ENCODE measurements at regions not wholly inside any gene's neighbourhood (a gene's known extent, or its start where the extent isn't known, plus 50 kb on each side); places are given as distances from the start of the nearest gene placed in this dataset.

- intact Hi-C loops (cut with DNase I; ENCODE audit: low total_unique reads) = no loop called here
- WGBS, 2 donors = 75 to 76% methylated on average over 17 of the region's 17 CpGs
- TF ChIP-seq CTCF (IDR thresholded peaks at IDR 0.05) (no peak), POLR2A (IDR thresholded peaks at IDR 0.05) (no peak)
- no peak for DNase-seq
- H3K4me3 ChIP-seq = no peak overlapping the region
- H3K36me3 ChIP-seq (ENCODE audit: low read depth, missing control alignments) = no peaks in the 10 kb centered on the region
- no peaks in the 10 kb centered on the region for H3K27me3 ChIP-seq
- no peak overlapping the region for H3K27ac ChIP-seq
- no peaks in the 10 kb centered on the region for H3K4me1 ChIP-seq
- no peaks in the 10 kb centered on the region for H3K9me3 ChIP-seq
These were observed 123.7 kb upstream of the GSC start for GRCh38 chr14:94893411-94894160.

- Histone ChIP-seq H3K27ac (no peak overlapping the region), H3K4me1 (no peaks in the 10 kb centered on the region), H3K27me3 (no peaks in the 10 kb centered on the region), H3K36me3 (ENCODE audit: low read depth, missing control alignments) (no peaks in the 10 kb centered on the region), H3K4me3 (no peak overlapping the region), H3K9me3 (no peaks in the 10 kb centered on the region)
- 40 to 44% methylated on average over 6 of the region's 6 CpGs for WGBS, 2 donors
- intact Hi-C loops (cut with DNase I; ENCODE audit: low total_unique reads) = no loop called here
- DNase-seq = no peak
- TF ChIP-seq POLR2A (IDR thresholded peaks at IDR 0.05) (no peak), CTCF (IDR thresholded peaks at IDR 0.05) (no peak)
These were observed 120.9 kb upstream of the GSC start for GRCh38 chr14:94890785-94891184.

- 81 to 87% methylated on average over 6 of the region's 6 CpGs for whole genome bisulfite sequencing, 2 donors
- Histone ChIP-seq H3K9me3 (no peaks in the 10 kb centered on the region), H3K4me3 (no peak overlapping the region), H3K4me1 (no peaks in the 10 kb centered on the region), H3K36me3 (ENCODE audit: low read depth, missing control alignments) (no peaks in the 10 kb centered on the region), H3K27me3 (no peaks in the 10 kb centered on the region), H3K27ac (no peak overlapping the region)
- no peak for TF ChIP-seq CTCF (IDR thresholded peaks at IDR 0.05)
- DNase-seq = no peak
- intact Hi-C loops (cut with DNase I; ENCODE audit: low total_unique reads) = no loop called here
These were observed 119.8 kb upstream of the GSC start for GRCh38 chr14:94889520-94890312.

GRCh38 chr14:94888121-94888520 is 118.2 kb upstream of the GSC start:
- peak; percentile 32 for DNase-seq
- no peaks in the 10 kb centered on the region for H3K9me3 ChIP-seq
- no peaks in the 10 kb centered on the region for H3K36me3 ChIP-seq (ENCODE audit: low read depth, missing control alignments)
- TF ChIP-seq CTCF (IDR thresholded peaks at IDR 0.05) (no peak), POLR2A (IDR thresholded peaks at IDR 0.05) (no peak)
- no peak overlapping the region for H3K27ac ChIP-seq
- H3K4me3 ChIP-seq = no peak overlapping the region
- H3K27me3 ChIP-seq = no peaks in the 10 kb centered on the region
- intact Hi-C loops (cut with DNase I; ENCODE audit: low total_unique reads) = no loop called here
- 62 to 67% methylated on average over 12 of the region's 12 CpGs for WGBS, 2 donors
- H3K4me1 ChIP-seq = no peaks in the 10 kb centered on the region
